DMS 273 treated with DMSO at 0.1 percent for 48 hours (cell line): ENCODE measurements at regions not wholly inside any gene's neighbourhood (a gene's known extent, or its start where the extent isn't known, plus 50 kb on each side); places are given as distances from the start of the nearest gene placed in this dataset.

Experiments
- DNase-seq: peaks from one replicate; lab custom pipeline; 2025; lab: John Stamatoyannopoulos, UW

- DNase-seq: no peak
Observed at GRCh38 chr12:115078990-115079389, 395.0 kb upstream of the TBX3 start.

GRCh38 chr12:115078334-115078733 lies 394.4 kb upstream of the TBX3 start:
- no peak for DNase-seq

- no peak for DNase-seq
Observed at GRCh38 chr12:115075552-115076170, 391.7 kb upstream of the TBX3 start.

- DNase-seq: no peak
Observed at GRCh38 chr12:115074617-115075016, 390.6 kb upstream of the TBX3 start.

- DNase-seq: no peak
Observed at GRCh38 chr12:115072712-115073111, 388.7 kb upstream of the TBX3 start.

- DNase-seq: no peak
Observed at GRCh38 chr12:115070313-115070712, 386.3 kb upstream of the TBX3 start.

GRCh38 chr12:115064296-115064695 lies 380.3 kb upstream of the TBX3 start:
- DNase-seq: no peak

- no peak for DNase-seq
Observed at GRCh38 chr12:115062741-115063140, 378.8 kb upstream of the TBX3 start.

GRCh38 chr12:115060477-115061168 lies 376.6 kb upstream of the TBX3 start:
- DNase-seq: no peak

- DNase-seq: no peak
Observed at GRCh38 chr12:115057445-115057844, 373.5 kb upstream of the TBX3 start.

- no peak for DNase-seq
Observed at GRCh38 chr12:115051378-115051777, 367.4 kb upstream of the TBX3 start.

GRCh38 chr12:115049614-115050013 lies 365.6 kb upstream of the TBX3 start:
- DNase-seq: no peak

GRCh38 chr12:115046805-115047204 lies 362.8 kb upstream of the TBX3 start:
- DNase-seq: no peak

- DNase-seq: no peak
Observed at GRCh38 chr12:115044073-115044472, 360.1 kb upstream of the TBX3 start.

GRCh38 chr12:115043079-115043478 lies 359.1 kb upstream of the TBX3 start:
- DNase-seq: no peak

- no peak for DNase-seq
Observed at GRCh38 chr12:115042341-115042740, 358.4 kb upstream of the TBX3 start.

GRCh38 chr12:115037830-115038229 lies 353.9 kb upstream of the TBX3 start:
- DNase-seq: no peak

- no peak for DNase-seq
Observed at GRCh38 chr12:115035535-115036107, 351.6 kb upstream of the TBX3 start.

- DNase-seq: no peak
Observed at GRCh38 chr12:115032521-115032920, 348.5 kb upstream of the TBX3 start.

- no peak for DNase-seq
Observed at GRCh38 chr12:115030017-115030416, 346.0 kb upstream of the TBX3 start.

- DNase-seq: no peak
Observed at GRCh38 chr12:115024531-115024930, 340.6 kb upstream of the TBX3 start.

GRCh38 chr12:115023279-115024265 lies 339.6 kb upstream of the TBX3 start:
- DNase-seq: peak; percentile 61
